Amniotic stem cell (primary cell): ENCODE measurements at regions not wholly inside any gene's neighbourhood (a gene's known extent, or its start where the extent isn't known, plus 50 kb on each side); places are given as distances from the start of the nearest gene placed in this dataset.

Source experiments
- DNase-seq: peaks from one replicate; lab custom pipeline; 2025; lab: John Stamatoyannopoulos, UW

DNA sequence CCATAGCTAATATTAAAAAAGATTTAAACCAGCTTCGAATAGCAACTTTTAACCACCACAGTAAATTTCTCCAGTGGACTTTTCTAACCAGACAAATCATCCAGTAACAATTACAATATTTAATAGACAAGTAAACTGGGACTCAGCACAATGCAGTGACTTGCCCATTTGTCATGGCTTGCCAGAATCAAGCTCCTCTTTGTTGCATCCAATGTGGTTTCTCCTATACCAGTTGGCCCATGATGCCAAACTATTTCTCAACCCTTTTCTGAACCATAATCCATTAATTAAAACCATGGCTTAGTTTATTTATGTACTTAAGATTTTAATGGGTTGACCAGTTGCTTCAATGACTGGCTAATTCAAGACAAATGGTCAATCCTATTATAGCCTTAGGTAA lies 64.4 kb downstream of the DIO2 start:
- no peak for DNase-seq

- no peak for DNase-seq
Observed at GRCh38 chr14:80136358-80136757, 74.9 kb downstream of the DIO2 start.

DNA sequence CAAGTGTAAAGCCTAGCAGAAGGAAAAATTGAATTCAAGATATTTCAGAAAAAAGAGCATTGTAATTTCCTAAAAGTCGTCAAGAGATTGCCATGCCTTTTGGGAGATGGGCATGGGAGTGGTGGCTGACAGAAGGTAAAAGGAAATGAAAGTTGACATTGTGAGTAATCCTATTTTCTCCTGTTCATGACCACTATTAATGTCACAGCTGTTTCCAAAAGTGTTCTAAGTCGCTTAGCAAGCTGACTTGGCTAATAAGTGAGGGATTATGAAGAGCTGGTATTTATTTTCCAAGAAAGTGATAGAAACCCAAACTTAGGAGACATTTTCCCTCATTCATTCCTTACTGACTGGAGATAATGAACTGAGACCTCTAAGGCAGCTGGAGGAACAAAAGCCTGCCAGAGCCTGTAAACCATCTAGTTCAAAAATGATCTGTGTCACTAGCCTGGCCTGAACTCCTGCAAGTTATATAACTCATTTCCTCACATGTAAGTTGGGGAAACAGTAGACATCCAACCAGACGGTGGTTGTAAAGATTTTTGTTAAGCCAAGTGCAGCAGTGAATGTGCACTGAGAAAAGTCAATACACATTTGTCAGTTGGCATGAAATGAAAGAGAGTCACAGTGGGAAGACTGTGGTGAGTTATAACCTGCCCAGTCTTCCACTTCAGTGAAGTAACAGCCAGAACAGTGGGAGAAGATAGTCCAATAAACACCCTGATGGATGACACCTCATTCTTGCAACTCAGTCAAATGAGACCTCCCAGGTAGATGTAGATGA lies 75.8 kb downstream of the DIO2 start:
- DNase-seq = no peak

- DNase-seq = no peak
Observed at GRCh38 chr14:80134321-80134720, 77.0 kb downstream of the DIO2 start.

GRCh38 chr14:80133457-80133856 lies 77.8 kb downstream of the DIO2 start:
- DNase-seq = no peak

DNA sequence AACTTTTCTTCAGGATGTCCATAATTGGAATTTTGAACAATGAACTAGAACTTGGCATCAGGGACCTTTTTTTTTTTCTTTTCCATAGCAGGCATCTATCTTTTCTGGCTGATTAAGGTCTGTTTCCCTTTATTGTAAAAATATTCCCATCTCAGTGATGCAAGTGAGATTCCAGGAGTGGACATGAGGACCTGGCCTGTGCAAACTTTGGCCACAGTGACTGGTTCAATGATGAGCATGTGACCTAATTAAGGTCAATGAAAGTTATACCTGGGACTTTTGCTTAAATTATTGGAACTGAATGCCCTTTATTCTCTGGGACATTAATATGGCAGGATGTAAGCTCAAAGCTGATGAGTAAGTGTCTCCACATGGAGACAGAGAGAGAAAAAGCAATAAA lies 83.8 kb downstream of the DIO2 start:
- DNase-seq = no peak

- no peak for DNase-seq
Observed at GRCh38 chr14:80124794-80125193, 86.5 kb downstream of the DIO2 start.

- DNase-seq = no peak
Observed at GRCh38 chr14:80117876-80118275, 93.4 kb downstream of the DIO2 start.

GRCh38 chr14:80116157-80116556 lies 95.1 kb downstream of the DIO2 start:
- DNase-seq = no peak

DNA sequence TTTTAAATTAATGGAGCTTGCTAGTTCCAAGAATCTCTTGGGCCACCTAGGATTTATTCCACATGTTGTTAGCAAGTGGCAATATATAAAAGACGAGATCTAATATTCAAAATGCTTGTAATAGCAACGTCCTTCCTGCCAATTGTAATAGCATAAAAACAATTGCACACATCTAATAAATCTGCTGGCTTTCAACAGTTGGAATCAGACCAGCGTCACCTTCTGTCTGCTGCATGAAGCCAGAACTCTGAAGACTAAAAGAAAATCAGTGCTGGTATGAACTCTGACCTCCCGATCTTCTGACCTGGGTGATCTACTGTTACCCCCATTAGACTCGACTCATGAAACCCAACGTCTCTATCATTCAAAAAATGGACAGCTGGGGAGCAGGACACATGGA lies 100.6 kb downstream of the DIO2 start:
- no peak for DNase-seq

GRCh38 chr14:80109055-80109454 lies 102.2 kb downstream of the DIO2 start:
- DNase-seq = no peak

- no peak for DNase-seq
Observed at GRCh38 chr14:80108430-80108829, 102.9 kb downstream of the DIO2 start.

DNA sequence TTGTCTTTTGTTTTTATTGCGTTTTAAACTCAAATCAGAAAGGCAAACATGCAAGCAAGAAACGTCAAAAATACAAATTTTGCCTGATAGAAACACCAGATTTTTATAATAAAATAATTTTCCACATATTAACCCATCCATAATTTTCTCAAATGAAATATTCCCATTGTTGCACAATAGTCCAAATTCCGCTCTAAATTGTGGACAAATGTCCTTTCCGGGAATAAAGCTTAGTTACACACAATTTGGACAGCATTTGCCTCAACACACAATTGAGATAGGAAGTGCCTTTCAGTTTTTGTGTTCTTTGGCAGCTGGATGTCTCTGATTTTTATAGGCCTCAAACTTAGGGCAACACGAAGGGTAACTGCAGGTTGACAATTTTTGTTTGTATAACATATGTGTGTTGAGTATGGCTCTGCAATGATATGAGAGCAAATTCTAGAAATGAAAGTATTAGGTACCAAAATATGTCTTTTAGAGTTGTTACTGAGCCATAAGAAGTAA lies 105.8 kb downstream of the DIO2 start:
- no peak for DNase-seq

- DNase-seq = no peak
Observed at GRCh38 chr14:80101835-80102234, 109.5 kb downstream of the DIO2 start.

DNA sequence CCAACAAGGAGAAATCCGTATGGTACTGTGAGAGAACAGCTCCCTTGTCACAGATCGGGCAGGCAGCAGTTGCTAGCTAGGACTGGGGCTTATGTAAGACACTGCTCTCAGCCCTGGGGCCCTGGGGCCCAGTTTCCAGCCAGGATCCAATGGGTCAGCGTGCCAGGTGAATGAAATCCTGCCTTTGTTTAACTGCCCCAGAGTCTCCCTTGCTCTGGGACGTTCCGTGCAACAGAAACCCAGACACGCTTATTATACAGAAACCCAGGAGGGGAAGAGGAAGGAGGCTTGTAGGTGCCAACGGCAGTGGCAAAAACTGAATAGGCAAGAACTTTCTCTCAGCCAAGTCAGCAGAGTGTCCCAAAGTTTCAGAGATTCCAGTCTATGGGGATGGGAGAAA lies 110.6 kb downstream of the DIO2 start:
- no peak for DNase-seq

DNA sequence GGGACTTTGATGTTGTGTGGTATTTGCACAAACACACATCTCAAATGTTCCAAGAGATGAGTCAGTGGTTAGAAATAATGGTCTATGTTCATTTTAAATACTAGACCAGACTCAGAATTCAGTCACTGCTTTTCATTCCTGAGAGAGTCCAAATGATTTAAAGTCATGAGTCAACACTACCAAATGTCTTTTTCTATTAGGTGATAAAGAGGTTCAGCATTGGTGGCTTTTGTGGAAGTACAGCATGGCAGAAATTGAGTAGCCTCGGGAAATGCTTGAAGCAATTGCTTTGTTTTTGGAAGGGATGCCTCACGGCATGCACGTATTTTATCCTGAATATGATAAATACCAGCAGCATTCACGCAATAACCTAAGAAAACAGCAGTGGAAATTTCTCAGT lies 115.7 kb downstream of the DIO2 start:
- DNase-seq = peak; percentile 90

DNA sequence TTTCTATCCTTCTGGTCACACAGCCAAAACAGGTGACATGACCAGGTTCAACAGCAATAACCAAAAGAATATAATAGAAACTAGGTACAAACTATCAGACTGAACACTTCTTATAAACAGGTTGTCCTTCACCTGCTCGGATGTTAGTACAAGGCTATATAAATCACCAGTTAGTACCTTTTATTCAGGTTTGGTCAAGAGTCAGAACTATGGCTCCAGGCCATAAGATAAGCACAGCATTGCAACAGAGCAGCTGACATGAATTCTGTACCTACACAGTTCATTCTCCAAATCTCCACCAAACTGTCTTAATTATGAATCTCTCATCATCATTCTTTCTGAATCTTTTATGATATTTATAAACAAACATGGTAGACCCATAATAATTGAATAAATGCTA lies 123.9 kb downstream of the DIO2 start:
- DNase-seq = no peak

DNA sequence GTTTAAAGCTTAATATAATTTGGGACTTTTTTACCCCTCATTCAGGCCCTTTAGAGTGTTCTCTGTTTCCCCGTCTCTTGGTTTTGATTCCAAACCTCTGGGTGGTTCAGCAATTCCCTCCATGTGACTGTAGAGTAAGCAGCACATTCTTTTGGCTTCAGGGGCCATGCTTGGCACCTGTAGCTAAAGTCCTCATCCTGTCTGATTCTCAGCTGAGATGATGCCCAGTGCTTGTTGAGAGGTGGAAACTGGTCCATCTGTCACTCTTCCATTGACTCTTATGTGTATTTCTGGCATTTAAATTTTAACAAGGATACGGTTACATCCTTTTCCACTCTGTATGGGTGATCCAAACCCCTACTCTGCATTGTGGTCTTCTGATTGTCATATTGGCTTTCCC lies 127.1 kb downstream of the DIO2 start:
- DNase-seq = no peak

- no peak for DNase-seq
Observed at GRCh38 chr14:80080601-80081000, 130.7 kb downstream of the DIO2 start.

DNA sequence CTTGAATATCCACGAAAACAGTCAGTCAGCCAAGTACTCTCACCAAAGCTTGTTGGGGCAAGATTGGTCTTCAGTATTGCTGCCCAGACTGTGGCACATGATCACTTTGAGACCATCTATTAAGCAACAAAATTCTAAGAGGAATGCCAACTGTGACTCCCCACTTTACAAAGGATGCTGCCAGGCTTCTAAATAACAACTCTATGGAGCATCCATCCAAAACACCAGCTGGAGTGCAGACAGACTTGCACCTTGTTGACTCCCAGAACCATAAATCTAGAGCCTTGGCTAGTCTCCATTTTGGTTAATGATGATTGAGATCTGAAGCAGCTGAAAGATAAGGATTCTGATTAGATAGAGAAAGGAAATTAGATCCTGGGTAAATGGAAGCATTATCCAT lies 132.8 kb downstream of the DIO2 start:
- no peak for DNase-seq

GRCh38 chr14:80077262-80077661 lies 134.0 kb downstream of the DIO2 start:
- no peak for DNase-seq

- no peak for DNase-seq
Observed at GRCh38 chr14:80074900-80075574, 136.3 kb downstream of the DIO2 start.

GRCh38 chr14:80059041-80059440 lies 152.3 kb downstream of the DIO2 start:
- DNase-seq = no peak

GRCh38 chr14:80056497-80056801 lies 154.9 kb downstream of the DIO2 start:
- DNase-seq = no peak
